HepG2 (cell line): ENCODE measurements at regions not wholly inside any gene's neighbourhood (a gene's known extent, or its start where the extent isn't known, plus 50 kb on each side); places are given as distances from the start of the nearest gene placed in this dataset.

Experiments used
- CENPX ChIP-seq: sonication (generic); formaldehyde crosslinking; IDR thresholded peaks from 2 replicates; pipeline ENCODE4 v1.9.0; 2021; ENCODE audit warnings: mild to moderate bottlenecking, missing genetic modification reagents, moderate library complexity
- DNMT3B ChIP-seq: conservative IDR thresholded peaks from 2 replicates; pipeline ENCODE4 v1.6.1; 2016; ENCODE audit warnings: missing biosample characterization, control low read depth
- KLF6 ChIP-seq: IDR thresholded peaks from 2 replicates; pipeline ENCODE4 v1.8.0; 2016; ENCODE audit warnings: missing biosample characterization, missing genetic modification reagents
- MTA1 ChIP-seq: sonication (generic); formaldehyde crosslinking; IDR thresholded peaks from 2 replicates; pipeline ENCODE4 v1.4.0; 2020; ENCODE audit warnings: missing genetic modification reagents, mild to moderate bottlenecking, borderline replicate concordance
- PCBP2 ChIP-seq: fragments of 200-400 bp; formaldehyde crosslinking; optimal IDR thresholded peaks from 2 replicates; pipeline ENCODE3; 2018; ENCODE audit warnings: low read length, low read depth; ENCODE audit not compliant: poor library complexity, severe bottlenecking
- ZBTB34 ChIP-seq: sonication (generic); formaldehyde crosslinking; IDR thresholded peaks from 2 replicates; pipeline ENCODE4 v1.8.0; 2022; ENCODE audit warnings: mild to moderate bottlenecking, missing genetic modification reagents
- ZBTB49 ChIP-seq: sonication (generic); formaldehyde crosslinking; IDR thresholded peaks from 2 replicates; pipeline ENCODE4 v1.4.0; 2020; ENCODE audit warnings: missing genetic modification reagents, borderline replicate concordance
- ZNF280B ChIP-seq: sonication (generic); formaldehyde crosslinking; IDR thresholded peaks from 2 replicates; pipeline ENCODE4 v1.5.0; 2020; ENCODE audit warnings: missing genetic modification reagents, mild to moderate bottlenecking, borderline replicate concordance
- ZNF550 ChIP-seq: sonication (generic); formaldehyde crosslinking; IDR thresholded peaks from 2 replicates; pipeline ENCODE4 v1.4.0; 2020; ENCODE audit warnings: mild to moderate bottlenecking, missing genetic modification reagents, borderline replicate concordance

- no peak for TF ChIP-seq CENPX (CRISPR knock-in tag)
- no peak for TF ChIP-seq MTA1 (CRISPR knock-in tag)
- no peak for TF ChIP-seq ZNF280B (CRISPR knock-in tag)
- TF ChIP-seq ZBTB49 (CRISPR knock-in tag), result no peak
- no peak for TF ChIP-seq KLF6 (CRISPR knock-in tag)
- TF ChIP-seq DNMT3B, result no peak
- TF ChIP-seq ZBTB34 (CRISPR knock-in tag), result no peak
- no peak for TF ChIP-seq ZNF550 (CRISPR knock-in tag)
- no peak for TF ChIP-seq PCBP2
- TF ChIP-seq, all 625 proteins: peak for 5
These were observed 165.5 kb upstream of the HAAO start (continued) for GRCh38 chr2:42957861-42958301.
